ENCODE measurements at regions not wholly inside any gene's neighbourhood (a gene's known extent, or its start where the extent isn't known, plus 50 kb on each side); places are given as distances from the start of the nearest gene placed in this dataset.
"Not testable (repeated sequence)": the region's sequence is repeated elsewhere in the genome, so short reads cannot be mapped to it uniquely, and the experiment has no call there.

DNA sequence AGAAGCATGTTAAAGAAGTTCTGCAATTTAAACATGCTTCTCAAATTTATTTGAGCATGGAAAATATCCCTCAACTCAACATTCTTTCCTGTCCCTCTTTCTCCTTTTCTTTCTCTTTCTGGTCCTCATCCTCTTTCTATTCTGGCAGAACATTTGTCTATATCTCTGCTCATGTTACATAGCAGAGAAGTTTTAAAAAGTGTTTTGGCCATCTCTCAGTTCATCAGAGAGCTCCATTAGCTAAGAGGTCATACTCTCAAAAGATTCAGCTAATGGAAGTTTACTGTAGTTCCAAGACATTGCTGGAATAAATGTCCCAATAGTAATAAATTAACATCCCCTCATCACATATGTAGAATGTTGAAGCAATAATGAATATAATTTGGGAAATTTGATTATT lies 53.5 kb downstream of the XCL2 start:
- no peak for DNase-seq

DNA sequence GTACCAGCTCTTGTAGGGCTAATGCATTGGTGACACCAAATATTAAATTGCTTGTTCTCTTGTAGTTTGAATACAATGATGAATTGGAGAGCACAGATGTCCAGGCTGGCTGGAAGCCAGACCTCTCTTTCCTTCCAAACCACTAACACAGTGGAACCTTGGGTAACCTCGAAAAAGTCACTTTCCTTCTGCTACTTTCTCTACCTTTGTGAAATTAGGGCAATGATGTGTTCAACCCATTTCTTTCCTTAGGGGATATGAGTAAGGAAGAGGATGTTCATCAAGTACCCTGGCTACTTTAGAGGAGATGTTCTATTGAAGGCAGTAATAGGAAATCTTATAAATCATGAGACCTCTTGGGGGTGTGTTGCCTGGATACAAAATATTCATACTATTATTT lies 55.7 kb downstream of the XCL2 start:
- DNase-seq = no peak

DNA sequence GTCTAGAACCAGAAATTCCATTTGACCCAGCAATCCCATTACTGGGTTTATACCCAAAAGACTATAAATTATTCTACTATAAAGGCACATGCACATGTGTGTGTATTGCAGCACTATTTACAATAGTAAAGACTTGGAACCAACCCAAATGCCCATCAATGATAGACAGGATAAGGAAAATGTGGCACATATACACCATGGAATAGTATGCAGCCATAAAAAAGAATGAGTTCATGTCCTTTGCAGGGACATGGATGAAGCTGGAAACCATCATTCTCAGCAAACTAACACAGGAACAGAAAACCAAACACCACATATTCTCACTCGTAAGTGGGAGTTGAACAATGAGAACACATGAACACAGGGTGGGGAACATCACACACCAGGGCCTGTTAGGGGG lies 57.0 kb downstream of the XCL2 start:
- not testable (repeated sequence) for DNase-seq

DNA sequence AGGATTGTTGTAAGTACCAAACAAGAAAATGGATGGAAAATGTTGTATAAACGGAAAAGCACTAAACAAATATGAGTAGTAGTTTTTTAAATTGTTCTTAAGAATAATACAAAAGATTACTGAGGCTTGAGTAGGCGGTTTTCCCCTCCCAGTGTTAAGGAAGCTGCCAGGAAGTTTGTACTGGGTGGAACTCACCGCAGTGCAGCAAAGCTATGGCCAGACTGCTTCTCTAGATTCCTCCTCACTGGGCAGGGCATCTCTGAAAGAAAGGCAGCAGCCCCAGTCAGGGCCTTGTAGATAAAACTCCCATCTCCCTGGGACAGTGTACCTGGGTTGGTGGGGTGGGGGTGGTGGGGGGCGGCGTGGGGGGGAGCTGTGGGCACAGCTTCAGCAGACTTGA lies 58.7 kb downstream of the XCL2 start:
- no peak for DNase-seq

DNA sequence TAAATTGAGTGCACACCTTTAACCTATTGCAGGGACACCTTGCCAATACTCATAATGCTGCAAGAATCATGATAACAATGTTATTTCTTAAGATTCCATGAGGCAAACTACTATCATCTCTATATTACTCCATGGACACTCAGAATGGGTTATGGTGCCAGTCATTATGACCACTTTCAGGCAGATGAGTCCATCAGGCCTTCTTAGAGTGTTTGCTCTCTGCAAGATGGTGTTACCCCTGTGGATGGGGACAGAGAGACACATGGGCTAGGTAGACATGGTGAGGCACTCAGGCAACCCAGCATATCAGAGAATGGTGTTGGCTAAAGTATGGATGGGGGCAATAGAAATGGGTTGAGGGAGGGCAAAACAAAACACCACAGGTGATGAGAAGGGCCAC lies 59.7 kb downstream of the XCL2 start:
- no peak for DNase-seq

DNA sequence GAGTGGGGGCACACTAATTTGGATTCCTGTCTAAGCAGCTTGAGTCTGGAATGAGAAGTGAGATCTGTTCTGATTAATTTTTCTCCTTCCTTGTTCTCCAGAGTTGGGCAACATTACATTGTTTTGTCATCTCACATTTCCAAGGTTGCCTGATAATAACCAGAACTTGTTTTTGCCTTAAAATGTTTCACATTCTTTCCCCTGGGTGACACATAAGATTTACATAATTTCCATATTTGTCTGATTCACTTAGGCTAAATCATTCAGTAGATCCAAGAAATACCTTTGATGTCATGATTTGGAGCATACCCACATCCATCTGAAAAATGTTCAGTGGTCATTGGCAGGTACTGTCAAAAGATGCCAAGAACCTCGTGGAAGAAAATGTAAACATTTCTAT lies 60.3 kb downstream of the XCL2 start:
- no peak for DNase-seq

DNA sequence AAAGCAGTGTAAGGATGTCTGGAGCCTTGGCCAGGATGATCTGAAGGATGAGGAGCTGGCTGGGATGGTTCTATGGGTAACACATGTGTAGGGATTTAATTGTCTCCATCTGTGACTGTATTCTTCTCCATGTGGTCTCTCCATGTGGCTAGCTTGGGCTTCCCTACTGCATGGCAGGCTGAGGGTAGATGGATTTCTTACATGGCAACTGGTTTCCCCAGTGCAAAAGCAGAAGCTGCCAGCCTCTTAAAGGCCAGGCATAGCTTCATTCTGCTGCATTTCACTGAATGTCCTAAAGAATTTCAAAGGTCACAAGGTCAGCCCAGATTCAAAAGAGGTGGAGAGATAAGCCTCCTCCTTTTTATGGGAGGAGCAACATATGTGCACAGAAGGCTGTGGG lies 61.7 kb downstream of the XCL2 start:
- no peak for DNase-seq

DNA sequence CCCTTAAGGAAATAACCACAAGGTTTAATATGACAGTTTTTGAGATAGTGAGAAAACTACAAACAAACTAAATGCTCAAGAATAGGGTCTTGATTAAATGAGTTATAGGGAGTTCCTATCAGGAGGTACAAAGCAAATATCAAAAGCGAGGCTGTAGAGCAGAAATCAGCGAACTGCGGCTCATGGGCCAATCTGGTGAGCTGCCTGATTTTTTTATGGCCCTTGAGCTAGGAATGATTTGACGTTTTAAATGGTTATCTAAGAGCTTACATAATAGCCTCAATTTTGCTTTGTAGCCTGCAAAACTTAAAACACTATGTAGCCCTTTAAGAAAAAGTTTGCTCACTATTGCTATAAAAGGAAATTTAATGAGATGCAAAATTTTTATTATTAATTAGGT lies 62.2 kb downstream of the XCL2 start:
- DNase-seq = no peak

DNA sequence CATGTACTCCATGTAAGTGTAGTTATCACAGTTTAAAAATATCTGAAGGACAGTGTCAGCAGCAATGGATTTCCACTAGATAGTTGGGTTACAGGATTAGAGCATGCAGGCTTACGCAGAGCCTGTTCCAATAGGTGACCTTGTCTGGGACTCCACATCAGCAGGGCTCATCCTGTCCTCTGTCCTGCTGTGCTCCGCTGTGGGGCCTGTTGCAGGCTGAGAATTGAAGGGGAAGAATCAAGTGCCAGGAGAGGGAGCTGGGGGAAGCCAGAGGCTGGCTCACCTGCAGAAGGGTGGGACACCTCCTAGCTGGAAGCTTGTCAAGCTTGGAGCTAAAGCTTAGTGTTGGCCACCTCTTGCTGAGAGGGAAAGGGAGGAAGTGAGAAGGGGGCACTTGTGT lies 62.8 kb downstream of the XCL2 start:
- DNase-seq = no peak

DNA sequence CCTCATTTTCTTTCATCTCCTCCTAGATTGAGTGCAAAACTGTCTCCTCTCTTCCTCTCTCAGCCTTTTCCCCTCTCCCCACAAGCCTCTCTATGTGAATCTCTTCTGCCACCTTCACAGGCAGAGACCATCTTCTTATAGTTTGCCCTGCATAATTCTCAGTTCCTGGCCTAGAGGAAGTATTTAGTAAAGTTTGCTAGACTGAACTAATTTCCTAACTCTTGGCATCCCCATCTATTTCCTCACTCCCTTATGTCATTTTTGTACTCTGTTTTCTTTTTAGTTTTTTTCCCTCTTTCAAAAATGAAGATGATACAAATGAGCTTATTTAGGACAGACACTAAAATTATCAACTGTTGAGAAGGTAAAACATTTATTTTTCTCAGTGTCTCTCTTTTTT lies 66.0 kb downstream of the XCL2 start:
- DNase-seq = no peak

DNA sequence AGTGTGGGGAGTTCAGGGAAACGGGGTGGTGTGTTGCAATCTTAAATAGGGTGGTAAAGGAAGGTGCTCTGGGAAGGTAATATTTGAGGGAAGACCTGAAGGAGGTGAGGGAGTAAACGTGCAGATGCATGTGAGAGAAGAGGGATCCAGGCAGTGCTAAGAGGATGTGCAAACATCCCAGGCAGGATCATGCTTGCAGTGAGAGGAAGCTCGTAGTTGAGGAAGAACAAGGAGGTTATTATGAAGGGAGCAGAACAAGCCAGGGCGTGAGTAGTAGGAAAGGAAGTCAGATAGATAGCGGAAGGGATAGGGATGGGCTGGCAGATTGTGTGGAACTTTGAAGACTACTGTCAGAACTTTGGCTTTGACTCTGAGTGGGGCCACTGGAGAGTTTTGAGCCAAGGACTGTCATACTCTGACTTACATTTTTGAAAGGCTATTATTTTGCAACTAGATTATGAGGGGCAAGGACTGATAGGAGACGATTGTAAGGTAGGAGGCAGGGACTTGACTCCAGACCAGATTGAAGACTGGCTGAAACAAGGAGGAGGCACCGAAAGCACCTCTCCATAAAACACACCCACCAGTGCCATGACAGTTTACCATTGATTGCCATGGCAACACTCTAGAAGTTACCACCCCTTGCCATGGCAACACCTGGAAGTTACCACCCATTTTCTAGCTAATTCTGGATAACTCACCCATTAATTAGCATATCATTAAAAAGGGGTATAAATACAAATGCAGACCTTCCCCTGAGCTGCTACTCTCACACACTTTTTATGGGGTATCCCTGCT lies 67.0 kb downstream of the XCL2 start:
- DNase-seq = no peak

DNA sequence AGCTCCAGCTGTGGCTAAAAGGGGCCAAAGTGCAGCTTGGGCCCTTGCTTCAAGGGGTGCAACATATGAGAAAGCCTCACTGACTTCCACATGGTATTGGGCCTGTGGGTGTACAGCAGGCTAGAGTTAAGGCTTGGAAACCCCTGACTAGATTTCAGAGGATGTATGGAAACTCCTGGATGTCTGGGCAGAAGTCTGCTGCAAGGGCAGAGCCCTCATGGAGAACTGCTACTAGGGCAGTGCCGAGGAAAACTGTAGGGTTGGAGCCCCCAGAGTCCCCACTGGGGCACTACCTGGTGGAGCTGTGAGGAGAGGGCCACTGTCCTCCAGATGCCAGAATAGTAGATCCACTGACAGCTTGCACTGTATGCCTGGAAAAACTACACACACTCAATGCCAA lies 69.5 kb downstream of the XCL2 start:
- DNase-seq = no peak

DNA sequence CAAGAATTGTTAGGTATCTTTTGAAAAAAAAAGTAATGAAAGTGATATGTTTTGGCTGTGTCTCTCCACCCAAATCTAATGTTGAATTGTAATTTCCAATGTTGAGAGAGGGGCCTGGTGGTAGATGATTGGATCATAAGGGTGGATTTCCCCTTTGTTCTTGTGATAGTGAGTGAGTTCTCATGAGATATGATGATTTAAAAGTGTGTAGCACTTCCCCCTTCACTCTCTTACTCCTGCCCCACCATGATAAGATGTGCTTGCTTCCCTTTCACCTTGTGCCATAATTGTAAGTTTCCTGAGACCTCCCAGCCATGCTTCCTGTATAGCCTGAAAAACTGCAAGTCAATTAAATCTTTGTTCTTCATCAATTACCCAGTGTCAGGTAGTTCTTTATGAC lies 70.7 kb downstream of the XCL2 start:
- DNase-seq = no peak

DNA sequence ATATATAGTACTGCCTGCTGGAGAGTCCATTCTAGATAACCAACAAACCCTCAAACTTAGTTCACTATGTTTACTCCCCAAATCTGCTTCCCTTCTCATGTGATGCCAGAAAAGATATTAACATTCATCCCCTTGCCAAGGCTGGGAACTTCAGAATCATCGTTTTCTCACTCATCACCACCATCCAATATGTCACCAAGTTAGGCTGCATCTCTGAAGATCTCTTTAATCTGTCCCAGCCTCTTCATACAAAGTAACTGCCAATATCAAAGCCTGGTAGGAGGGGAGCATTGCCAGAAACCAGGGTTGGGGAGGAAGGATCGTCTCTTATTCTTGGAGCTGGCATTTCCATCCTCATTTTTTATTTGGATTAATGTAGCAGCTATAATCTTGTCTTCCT lies 71.6 kb downstream of the XCL2 start:
- DNase-seq = no peak

DNA sequence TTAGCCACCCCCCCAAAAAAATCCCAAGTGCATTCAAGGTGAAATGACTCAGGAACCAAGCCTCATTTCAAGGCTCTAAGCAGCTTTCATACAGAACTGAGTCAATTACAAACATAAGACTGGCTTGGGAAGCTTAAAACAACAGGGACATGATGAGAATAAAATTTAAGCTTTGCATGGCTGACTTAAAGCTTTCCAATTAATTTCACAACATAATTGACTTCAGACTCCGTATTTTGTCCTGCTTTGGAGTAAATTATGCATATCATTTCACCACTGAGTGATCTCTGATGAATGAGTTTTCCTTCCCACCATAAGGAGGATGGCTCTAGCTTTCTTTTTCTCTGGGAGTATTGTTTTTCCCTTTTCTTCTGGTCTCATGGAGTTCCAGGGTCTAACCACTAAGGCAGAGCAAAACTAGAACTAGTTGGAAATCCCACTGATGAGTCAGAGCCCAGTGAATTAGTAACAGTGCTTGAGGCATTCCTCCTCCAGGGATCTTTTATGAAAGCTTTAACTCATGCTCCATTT lies 72.8 kb downstream of the XCL2 start:
- peak; percentile 20 for DNase-seq

DNA sequence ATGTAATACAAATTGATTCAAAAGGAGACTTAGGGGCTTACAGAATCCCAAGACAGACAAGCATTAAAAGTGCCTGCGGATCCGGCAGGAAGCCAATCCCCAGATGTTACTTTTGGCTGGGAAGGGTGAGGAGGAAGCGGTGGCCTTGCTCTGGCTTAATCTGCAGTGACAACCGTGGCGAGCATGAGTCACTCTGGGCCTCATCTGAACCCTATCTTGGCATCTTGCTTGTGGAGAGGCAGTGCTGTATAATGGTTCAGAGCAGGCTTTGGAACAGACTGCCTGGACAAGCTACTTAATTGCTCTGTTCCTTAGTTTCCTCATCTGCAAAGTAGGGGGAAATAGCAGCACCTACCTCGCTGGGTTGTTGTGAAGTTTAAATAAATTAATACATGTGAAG lies 74.1 kb downstream of the XCL2 start:
- DNase-seq = peak; percentile 64

DNA sequence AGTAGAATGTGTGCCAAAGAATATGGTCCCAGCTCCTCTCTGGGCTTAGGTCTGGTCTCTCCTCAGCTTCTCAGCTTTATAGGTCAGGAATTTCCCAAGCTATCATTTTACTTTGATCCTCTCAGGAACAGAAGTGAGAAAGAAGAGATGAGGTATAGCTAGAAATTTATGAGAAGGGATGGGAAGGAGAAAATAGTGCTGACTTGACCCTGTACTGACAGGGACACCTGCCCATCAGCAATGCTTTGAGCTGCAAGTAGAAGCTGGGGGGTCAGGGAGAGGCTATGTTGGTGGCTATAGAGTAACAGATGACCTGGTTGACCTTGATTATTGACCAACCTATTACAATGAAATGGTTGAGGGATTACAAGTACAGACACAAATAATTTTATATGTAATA lies 75.0 kb downstream of the XCL2 start:
- no peak for DNase-seq

DNA sequence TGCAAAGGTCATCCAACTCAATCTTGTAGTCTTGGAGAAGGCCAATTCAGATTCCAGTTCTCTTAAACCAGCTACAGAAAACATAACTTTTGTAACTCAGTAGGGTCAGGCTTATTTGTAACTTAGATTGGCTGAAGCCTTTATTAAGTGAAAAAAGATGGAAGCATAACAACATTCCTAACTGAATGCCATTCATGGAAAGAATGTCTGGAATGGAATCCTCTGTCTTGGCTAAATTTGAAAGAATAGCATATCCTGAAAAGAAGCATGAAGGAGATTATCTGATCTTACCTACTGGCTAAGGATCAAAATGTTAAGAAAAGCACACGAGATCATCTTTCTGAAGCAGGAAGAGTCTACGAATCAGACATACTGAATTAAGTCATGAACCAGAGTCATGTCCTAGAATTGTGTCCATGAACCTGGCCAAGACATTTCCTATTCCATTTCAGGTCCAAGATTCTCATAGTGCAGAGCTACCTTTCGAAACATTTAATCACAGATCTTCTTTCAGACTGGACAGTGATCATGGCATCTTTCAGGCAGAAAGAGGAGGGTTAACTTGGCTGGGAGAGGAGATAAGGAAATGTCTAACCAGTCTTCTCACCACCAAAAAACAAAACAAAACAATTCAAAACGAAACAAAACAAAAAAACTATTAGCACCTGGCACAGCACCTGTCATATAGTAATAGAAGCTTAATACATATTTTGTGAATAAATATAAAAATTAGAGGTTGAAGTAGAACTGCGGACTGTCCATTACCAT lies 75.6 kb downstream of the XCL2 start:
- DNase-seq = no peak

DNA sequence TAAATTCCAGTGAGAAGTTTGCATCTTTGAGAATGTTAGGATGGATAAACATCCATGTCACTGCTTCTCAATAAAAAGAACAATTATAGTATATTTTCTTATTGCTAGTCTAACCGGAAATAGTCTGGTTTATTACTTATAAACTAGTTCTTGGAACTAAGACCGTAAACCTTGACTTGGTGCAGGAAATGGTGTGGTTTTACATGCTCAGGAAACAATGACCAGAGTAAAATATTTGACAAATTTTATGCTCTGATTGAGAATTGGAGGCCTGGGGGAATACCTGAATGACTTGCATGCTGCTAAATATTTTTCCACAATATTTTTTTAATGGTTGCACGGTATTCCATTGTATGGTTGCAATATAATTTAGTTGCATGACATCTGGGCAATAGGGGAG lies 76.3 kb downstream of the XCL2 start:
- peak; percentile 64 for DNase-seq

DNA sequence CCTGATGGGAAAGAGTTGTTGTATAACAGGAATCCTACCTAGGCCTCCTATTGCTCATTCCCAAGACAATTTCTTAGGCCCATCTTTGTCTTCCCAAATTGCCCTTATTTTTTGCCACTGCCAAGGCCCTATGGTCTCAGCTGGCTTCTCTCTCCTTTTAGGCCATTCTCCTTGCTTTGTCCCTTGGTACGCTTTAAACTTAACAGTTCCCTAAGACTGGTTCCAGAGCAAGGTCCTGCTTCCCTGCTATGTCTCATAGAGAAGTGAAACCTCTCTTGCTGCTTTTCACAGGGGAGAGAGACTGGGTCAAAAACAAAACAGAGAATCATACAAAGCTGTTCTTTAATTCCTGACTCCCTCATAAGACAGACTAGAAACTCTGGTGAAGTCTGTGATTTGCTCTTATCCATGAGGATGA lies 77.1 kb downstream of the XCL2 start:
- no peak for DNase-seq

DNA sequence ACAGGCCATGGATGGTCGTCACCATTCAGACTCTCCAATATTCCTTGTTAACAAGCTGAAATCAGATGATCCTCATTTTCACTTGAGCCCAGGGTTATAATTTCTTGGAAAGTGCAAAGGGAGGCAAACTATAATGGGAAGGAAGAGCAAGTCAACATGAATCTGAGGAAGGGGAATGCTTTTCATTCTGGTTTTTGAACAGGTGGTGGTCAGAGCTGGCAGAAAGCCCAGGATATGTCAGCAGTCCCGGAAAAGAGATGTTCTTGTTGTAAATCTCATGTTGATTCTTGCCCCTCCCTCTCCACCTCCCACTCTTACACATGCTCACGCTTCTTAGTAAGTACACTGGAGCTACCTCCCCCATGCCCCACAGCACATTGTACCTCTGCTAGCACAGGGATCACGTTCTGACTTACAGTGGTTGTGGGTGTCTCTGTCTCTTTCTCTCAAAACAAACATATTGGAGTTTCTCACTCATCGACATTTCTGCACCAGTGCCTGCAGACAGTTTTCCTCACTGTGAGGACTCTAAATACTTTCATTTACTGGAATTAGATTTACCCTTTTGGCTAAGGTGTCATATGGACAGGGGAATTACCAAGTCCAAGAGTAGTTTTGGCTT lies 77.6 kb downstream of the XCL2 start:
- DNase-seq = peak; percentile 76

DNA sequence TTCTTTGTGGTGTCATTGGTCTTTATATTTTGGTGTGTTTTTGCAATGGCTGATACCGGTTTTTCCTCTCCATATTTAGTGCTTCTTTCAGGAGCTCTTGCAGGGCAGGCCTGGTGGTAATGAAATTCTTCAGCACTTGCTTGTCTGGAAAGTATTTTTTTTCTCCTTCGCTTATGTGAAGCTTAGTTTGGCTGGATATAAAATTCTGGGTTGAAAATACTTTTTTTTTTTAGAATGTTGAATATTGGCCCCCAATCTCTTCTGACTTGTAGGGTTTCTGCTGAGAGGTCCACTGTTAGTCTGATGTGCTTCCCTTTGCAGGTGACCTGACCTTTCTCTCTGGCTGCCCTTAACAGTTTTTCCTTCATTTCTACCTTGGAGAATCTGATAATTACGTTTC lies 82.7 kb downstream of the XCL2 start:
- DNase-seq = not testable (repeated sequence)

DNA sequence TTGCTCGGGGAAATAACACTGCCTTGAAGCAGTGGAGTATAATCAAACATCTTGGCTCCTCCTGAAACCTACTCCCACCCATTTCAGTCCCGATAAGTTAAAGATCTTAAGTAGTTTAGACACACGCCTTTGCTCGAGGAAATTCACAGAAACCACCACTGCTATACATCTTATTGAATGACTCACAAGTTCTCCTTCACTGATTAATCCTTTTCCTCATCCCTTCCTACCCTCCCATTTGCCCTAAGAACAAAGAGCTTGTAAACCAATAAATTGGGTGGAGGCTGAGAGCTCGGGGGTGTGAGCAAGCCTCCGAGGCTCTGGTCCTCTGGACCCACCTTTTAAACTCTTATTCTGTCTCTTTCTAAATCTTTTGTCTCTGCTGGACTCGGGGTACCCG lies 86.5 kb downstream of the XCL2 start:
- DNase-seq = not testable (repeated sequence)

DNA sequence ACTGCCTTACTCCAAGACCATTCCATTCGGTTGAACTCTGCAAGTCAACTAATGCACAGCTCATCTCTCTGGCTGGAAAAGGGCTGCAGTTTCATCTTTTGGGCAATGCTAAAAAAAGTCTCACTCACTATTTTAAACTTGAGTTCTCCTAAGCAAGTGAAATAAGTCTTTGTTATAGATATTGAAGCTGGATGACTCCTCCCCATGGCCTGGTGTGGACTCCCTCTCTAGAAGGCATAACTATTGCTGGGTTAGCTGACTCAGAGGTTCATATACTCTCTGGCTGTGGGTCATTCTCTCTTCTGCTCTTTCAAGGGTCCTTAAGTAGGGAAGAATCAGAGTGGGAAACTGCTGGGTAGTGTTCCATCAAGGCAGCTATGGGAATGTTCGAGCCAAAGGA lies 88.0 kb downstream of the XCL2 start:
- DNase-seq = no peak

Measured in activated CD4-positive, alpha-beta T cell treated with anti-CD3 and anti-CD28 coated beads, Interleukin-2, amount 50 U/mL, for 16 hours (primary cell).